Stimulated activated CD8-positive, alpha-beta memory T cell treated with anti-CD3 and anti-CD28 coated beads, Interleukin-4, amount 100 ng/mL, for 24 hours (primary cell): ENCODE measurements at regions not wholly inside any gene's neighbourhood (a gene's known extent, or its start where the extent isn't known, plus 50 kb on each side); places are given as distances from the start of the nearest gene placed in this dataset.

Experiments
- DNase-seq: peaks from one replicate; pipeline ENCODE4 v3.0.0-alpha.2; 2020; ENCODE audit warnings: low read depth

DNA sequence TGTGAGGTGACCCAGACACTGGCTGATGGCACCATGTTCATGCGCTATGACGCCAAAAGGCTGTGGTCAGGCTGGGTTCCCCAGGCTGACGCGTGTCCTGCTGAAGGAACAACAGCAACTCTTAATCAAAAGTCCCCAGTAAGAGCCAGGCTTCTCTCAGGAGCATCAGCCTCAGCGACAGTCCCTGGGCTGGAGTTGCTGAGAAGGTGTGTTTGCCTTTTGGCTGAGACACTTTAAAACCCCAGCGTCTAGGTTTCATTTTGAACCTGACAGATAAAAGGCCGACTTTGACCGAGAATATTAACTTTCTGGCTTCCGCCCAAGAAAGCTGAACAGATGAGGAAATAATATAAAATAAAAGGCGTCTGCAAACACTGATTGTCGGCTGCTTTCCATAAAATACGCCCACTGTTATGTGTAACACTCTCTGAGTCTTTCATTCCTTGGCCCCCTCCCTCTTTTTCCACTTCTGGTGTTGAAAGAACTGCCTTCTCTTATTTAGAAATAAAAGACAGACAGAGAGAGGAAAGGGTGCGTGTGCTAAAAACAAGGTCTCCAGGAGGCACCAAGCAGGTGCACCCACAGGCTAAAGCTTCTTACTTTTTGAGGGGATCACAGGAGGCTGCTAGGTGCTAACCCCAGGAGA lies 373.6 kb downstream of the MID1IP1 start:
- no peak for DNase-seq

DNA sequence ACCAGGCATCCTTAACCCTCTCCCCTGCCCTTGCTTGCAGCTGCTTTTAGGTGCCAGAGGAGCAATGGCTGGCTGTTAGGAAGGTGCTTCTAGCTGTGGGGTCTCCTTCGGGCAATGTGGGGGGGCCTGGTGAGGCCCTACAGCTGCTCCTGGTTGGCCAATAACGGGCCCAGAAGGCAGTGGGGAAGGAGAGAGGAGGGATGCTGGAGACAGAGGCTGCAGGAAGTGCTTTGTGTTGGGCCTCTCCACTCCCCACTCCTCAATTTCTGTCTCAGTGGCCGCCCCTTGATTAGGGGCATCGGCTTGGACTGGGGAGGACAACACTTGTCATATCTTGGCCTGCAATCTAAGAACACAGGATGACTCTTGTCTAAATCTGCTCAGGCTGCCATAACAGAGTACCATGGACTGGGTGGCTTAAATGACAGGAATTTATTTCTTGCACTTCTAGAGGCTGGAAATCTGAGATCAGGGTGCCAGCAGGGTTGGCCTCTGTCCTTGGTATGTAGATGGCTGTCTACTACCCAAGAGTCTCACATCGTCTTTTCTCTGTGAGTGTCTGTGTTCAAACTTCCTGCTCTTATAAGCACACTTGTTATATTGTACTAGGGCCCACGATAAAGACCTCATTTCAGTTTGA lies 374.3 kb downstream of the MID1IP1 start:
- DNase-seq = no peak

DNA sequence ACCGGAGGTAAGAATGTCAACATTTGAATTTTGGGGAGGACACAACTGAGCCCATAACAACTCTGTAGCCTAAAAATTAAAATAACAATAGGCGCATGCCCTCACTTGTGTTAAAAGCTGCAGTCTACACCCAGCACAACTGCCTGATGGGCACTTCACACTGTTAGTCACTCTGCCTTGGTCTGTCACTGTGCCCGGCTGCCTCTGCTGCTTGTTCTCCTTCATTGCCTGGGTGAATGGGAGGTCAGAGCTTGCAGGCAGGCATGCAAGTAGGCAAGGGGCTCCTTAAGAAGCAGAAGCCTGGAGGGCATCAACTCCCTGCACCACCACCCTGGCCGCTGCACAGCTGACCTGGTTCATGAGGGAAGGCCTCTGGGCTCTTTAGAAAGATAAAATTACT lies 374.8 kb downstream of the MID1IP1 start:
- DNase-seq = no peak

DNA sequence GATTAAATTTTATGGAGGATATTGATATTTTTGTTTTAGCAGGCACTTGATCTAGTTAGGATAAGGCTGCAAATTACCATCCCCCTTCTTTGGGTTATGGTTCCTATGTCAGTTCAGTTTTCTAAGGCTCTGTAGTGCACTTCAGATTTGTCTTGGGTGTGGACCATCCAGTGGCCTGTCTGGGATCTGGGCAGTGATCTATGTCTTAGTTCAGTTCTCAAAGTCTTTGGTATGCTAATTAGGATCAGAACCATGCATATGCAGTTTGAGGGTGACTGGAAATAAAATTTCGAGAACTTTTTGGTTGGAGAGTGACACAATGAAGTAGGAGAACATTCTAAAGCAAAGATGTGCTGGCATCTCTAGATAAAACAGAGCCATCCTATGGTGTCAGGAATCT lies 388.2 kb downstream of the MID1IP1 start:
- DNase-seq = no peak

DNA sequence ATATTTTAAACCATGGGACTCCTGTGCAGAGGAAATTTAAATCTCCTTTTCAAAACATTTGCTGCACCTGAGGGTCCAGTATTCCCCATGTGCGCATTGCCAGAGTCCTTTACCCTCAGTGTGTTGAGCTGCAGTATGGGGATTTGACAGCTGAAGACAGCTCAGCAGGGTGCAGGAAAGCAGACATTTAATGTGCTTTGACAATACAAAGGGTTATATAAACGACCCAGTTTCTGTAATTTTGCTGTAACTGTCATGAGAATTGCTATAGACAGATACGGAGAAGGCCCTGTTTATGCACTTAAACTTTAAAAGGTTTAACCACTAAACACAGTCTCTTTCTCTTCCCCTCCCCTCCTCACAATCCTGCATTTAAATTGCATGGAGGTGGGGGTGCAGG lies 393.4 kb downstream of the MID1IP1 start:
- DNase-seq = no peak

DNA sequence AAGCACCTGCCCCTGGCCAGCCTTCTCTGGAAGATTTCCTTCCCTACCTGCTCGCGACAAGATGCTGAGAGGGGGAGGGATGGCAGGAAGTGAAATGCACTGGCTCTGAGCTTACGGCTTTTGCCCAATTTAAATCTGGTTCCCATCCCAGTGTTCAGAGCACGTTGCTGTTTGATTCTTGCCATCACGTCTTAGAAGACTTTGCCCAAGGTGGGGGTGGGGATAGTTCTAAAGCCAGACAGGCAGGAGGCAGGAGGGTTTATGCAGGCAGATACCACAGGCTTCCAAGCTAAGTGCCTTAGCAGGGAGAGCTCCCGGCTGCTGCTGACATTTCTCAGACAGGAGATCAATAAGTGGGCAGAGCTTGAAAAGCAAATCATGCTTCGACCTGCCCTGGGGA lies 393.9 kb downstream of the MID1IP1 start:
- no peak for DNase-seq

DNA sequence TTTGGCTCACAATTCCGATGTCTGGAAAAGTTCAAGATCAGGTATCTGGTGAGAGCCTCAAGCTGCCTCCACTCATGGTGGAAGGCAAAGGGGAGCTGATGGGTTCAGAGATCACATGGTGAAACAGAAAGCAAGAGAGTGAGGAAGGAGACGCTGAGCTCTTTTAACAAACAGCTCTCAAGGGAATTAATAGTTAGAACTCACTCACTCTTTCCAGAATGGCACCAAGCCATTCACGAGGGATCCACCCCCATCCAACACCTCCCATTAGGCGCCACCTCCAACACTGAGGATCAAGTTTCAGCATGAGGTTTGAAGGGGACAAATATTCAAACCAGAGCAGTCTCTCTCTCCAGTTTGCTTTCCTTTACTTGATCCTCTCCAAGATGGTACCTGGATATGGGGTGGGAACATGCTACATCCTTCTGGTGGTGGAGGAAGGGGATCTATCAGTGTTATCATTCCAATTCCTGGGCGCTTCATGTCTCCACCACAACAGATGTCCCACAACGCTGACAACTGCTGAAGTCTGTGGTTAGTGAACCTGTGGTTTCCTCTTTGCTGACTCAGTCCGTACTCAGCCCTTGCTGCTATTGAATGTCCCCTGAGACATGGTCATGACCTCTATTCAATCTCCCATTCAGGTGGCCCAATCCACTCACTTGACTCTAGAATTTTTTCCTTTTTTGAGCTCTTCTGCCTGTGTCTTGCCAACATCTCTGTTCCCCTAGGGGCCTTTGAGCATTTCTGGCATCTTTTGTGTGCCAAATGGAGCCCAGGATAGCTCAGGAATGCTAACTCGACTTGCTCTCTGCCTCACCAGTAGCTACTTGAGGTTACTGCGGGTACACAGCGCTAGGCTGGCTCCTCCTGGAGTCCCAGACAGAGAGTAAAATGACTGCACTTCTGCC lies 395.2 kb downstream of the MID1IP1 start:
- DNase-seq = no peak

DNA sequence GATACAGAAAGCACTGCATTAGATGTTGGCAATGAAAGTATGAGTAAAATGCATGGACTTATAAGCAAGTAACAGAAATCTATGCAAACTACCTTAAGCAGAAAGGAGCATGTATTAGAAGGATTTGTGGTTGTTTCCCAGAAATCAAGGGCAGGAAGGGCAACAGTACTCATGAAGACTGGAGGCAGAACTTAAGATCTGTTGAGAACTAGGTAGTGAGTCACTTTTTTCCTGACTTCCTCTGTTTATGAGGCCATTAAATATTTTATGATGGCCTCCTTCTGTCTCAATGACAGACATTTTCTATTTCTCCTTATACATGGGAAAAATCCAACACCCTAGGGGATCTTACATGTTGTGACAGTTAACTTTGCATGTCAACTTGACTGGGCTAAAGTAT lies 398.2 kb downstream of the MID1IP1 start:
- no peak for DNase-seq

DNA sequence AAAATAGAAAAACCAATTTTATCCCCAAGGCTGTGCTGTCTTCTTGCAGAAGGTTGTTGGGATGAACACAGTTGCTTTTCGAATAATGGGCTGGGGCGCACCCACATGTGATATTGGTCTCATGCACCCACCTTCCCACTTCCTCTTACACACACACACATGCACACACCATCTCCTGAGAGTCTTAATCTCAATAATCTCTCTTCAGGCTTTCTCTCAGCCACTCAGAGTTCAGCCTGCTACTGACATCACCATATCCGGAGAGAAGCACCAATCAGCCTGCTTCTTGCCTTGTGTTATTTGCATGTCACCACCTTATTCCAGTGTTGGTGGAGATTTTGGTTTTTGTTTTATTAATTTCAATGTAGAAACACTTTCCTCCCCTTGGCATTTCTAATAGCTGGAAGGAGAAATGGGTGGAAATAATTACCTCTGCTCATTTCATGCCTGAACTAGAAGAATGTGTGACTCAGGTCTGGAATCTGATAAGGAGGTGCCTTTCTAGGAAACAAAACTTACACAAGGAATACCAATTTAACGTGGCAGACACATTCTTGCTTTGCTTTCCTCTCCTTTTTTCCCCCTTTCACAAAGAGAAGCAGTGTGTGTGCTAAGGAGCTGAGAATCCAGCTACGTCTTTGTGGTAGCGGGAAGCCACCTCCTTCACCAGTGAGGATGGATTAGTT lies 400.2 kb downstream of the MID1IP1 start:
- DNase-seq = no peak

DNA sequence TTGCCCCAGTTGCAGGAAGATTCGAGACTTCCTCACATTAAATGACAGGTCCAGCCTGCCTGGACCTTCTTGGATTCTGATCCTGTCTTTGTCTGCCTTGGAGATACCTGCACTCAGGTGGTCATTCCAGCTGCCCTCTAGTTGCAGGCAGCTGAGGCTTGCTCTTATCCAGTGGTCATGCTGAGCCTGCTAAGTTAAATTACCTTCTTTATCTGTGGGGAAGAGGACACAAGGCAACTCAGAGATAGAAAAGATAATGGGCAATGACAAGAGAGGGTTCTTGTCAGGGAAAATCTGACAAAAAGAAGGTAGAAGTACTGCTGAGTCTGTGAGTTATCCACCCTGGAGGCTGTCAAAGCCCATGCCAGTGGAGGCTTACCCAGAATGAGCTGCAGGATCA lies 401.4 kb downstream of the MID1IP1 start:
- no peak for DNase-seq

DNA sequence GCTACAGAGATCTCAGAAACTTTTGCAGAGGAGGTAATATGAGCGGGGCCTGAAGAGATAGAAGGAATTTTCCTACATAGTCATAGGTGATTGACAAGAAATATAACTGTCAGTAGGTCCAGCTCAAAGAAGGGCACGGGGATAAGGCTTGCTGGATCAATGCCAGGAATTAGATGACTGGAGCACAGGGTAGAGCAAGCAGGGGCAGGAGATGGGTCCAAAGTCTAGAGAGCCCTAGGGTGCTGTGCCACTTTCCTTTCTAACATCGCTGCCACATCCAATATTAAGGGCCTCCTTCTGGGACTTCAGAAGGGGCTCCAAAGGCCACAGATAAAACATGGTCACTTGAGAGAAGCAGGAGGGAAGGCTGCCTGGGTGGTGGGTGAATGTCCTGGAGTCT lies 402.2 kb downstream of the MID1IP1 start:
- DNase-seq = no peak

DNA sequence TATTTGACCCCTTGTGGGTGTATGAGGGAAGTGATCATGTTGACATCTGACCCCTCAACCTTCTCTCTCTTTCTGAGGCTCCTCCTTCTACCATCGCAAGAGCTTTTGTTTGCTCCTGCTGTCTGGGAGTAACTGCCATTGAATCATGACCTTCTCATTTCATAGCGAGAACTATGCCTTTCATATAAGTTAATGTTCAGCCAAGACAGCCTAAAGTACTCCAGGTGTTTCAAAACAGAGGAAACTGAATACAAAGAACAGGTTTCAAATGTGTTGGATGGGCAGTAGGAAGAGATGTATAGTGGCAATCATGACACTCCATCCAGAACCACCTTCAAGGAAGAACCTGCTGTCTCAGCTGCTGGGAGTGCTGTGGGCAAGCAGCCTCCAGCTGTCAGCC lies 403.1 kb downstream of the MID1IP1 start:
- DNase-seq = no peak

DNA sequence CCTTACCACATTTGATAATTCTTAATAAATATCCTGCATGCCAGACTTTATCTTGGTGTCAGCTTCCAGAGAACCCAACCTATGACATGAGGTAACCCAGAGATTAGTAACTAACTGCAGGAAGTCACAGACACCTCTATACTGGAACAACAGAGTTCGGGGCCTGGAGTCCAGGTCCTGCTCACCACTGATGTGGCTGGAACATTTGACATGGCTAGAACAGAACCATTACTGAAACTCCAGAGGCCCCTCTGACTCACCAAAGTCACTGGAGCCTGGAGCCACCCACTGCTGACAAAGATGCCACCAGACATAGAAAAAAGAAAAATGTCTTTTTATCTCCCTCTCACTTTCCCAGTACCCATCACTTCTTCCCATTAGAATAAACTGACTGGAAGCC lies 403.7 kb downstream of the MID1IP1 start:
- no peak for DNase-seq

DNA sequence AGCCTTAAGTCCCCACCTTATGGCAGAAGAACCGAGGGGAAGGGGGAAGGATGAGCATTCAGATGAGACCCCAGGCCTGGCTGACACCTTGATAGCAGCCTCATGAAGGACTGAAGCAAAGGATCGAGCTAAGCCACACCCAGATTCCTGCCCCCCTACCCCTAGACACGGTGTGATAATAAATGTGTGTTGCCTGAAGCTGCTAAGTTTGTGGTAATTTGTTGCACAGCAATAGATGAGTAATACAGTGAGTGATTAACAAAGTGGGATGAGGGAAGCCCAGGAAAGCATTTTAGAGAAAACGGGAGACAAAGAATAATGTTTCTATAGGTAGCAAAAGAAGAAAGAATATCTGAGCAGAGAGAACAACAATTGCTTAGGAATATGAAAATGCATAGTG lies 404.2 kb downstream of the MID1IP1 start:
- no peak for DNase-seq

DNA sequence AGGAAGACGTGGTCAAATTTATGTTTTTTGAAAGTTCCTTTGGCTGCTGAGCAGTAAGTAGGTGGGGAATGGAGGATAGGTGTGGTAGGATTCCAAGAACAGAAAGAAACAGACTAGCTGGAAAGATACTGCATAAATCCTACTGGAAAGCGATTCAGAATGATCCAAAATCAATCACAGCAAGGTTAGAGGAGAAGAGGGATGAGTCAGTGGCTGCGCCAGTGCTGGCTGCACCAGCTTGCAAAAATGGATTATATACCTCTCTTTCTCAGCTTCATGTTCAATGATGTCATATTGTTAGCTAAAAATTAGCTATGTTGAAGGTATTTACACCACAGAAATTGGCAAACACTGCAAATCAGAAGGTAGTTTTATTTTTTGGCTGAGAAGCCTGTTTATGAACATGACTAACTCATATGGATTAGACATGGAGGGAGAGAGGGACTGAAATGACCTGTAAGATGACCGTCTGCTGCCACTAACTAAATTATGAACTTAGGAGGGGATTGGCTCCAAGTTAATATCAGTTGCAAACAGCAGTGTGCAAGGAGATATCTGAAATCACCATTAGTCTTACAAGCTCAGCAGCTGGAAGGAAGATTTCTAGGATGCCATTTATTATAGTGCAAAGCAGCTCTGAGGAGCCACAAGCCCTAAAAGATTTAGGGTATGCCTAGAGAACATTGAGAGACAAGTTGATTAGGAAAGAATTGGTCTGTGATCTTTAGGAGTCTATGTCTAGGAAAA lies 405.3 kb downstream of the MID1IP1 start:
- DNase-seq = no peak

DNA sequence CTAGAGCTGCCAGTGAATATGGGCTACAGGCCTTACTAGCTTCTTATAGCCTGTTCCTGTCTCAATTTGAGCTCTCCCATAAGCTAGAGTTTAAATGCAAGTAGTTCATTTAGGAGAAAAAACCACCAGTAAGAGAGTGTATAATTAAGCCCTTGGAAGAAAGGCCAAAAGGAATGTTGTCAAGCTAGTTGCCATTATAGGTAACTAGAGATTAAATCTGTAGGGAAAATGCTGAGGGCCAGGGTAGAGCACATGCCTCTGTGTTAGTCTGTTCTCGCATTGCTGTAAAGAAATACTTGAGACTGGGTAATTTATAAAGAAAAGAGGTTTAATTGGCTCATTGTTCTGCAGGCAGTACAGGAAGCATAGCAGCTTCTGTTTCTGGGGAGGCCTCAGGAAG lies 410.2 kb downstream of the MID1IP1 start:
- DNase-seq = no peak

DNA sequence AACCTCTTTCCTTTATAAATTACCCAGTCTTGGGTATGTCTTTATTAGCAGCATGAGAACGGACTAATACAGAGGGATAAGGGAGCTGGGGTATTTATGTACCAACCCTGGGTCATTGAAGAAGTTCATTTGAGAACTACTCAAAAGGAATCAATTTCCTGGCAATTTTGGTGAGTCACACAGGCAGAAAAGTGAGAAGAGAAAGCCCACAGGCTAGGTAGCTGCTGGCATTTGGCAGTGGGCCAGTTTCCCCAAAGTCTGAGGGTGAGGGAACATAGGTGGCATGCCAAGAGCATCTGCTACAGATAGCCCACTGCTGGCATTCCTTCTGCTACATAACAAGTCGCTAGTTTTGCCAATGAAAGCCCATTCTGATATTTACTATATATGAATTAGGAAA lies 411.2 kb downstream of the MID1IP1 start:
- DNase-seq = no peak

DNA sequence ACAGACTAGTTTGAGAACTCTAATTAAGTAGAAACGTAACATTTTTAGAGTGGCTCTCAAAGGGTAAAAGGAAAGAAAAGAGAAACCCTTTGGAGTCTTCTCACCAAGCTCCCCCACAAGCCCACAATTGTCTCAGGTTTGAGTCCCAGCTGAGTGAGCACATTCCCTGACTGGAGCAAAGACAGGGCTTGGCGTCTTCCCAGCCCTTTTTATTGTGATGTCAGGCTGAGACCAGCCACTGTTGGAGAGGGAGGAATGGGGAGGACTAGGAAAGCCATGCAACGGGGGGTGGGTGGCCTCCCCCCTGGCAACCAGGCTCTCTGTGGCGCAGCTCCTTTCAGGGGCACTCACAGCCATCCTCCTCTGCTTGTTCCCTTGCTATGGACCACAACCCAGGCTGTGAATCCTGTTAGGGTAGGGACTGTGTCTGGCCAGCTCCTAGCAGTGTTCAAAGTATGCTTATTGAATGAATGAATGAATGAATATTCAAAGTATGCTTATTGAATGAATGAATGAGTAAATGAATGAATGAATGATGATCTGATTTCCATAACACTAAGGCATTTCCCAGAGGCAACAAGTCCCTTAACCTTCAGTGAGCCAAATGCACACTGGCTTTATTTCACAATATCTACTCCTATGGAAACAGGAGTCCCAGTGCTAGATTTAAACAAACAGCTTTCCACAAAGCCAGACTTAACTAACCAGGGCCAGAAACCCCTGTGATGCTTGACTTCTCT lies 413.3 kb downstream of the MID1IP1 start:
- no peak for DNase-seq

DNA sequence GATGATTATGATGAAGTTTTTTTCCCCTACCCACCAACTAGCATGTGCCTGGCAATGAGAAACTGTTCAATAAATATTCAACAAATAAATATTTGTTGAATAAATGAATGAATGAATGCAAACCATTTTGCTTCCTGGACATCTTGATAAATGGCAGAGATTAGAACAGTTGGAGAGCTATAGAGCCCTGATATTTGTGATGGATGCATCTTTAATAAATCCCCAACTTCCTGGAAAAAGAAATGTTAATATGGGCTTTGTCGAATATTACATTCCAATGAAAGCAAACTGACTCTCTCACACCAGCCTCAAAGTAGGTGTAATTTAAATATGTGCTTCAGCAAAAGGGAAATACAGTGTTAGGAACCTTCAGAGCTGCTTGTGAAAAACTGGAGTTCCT lies 419.7 kb downstream of the MID1IP1 start:
- no peak for DNase-seq

DNA sequence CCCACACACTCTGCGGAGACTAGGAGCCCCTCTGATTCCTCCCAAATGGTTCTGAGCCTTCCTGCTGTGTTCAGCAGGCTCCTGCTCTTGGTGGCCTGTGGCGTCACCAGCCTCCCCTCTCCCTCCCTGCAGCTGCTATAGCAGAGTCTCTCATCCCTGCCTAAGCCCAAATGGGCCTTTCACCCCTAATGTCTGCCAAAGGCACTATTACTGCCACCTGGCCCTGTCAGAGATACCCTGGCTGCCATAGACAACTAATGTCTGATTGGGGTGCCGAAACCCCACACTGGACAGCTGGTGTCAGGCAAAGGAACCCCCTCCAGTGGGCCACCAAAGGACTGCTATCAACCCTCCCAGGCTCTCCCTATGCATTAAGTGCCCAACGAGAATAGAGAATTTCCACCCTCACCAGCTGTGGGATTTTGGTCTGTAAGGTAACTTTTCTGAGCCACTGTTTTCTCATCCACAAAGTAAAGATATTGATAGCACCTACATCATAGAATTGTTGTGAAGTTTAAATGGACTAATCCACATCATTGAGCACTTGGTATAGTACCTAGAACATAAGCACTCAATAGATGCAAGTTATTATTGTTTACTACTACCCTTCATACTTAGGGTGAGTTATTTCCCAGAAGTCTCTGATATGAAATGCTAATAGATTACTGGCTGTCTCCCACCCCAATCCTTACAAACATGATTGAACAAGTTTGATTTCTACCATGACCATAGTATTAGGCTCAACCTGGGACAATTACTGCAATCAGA lies 421.3 kb downstream of the MID1IP1 start:
- DNase-seq = no peak
